NCI-H69 (cell line): ENCODE measurements at regions not wholly inside any gene's neighbourhood (a gene's known extent, or its start where the extent isn't known, plus 50 kb on each side); places are given as distances from the start of the nearest gene placed in this dataset.
A peak's percentile ranks its signal among the peaks of the same experiment; 100 is the strongest.
"Not testable (repeated sequence)": the region's sequence is repeated elsewhere in the genome, so short reads cannot be mapped to it uniquely, and the experiment has no call there.

Experiments used
- DNase-seq: peaks from one replicate; lab custom pipeline; 2025; lab: John Stamatoyannopoulos, UW

- DNase-seq = peak; percentile 1
Measured at GRCh38 chr4:82247629-82248028, 126.2 kb downstream of the HNRNPD start.

GRCh38 chr4:82247171-82247570 lies 126.6 kb downstream of the HNRNPD start:
- DNase-seq = no peak

GRCh38 chr4:82241534-82241933 lies 132.3 kb downstream of the HNRNPD start:
- no peak for DNase-seq

GRCh38 chr4:82240410-82240809 lies 133.4 kb downstream of the HNRNPD start:
- DNase-seq = no peak

GRCh38 chr4:82237142-82237541 lies 136.6 kb downstream of the HNRNPD start:
- not testable (repeated sequence) for DNase-seq

- DNase-seq = no peak
Measured at GRCh38 chr4:82235346-82235745, 138.4 kb downstream of the HNRNPD start.

- DNase-seq = no peak
Measured at GRCh38 chr4:82232891-82233290, 140.9 kb downstream of the HNRNPD start.

GRCh38 chr4:82231806-82232205 lies 142.0 kb downstream of the HNRNPD start:
- DNase-seq = no peak

- DNase-seq = no peak
Measured at GRCh38 chr4:82230306-82230705, 143.5 kb downstream of the HNRNPD start.

- DNase-seq = no peak
Measured at GRCh38 chr4:82225030-82225429, 148.8 kb downstream of the HNRNPD start.

GRCh38 chr4:82223715-82224114 lies 150.1 kb downstream of the HNRNPD start:
- DNase-seq = no peak

GRCh38 chr4:82219346-82219745 lies 154.4 kb downstream of the HNRNPD start:
- DNase-seq = no peak

GRCh38 chr4:82217986-82218715 lies 155.6 kb downstream of the HNRNPD start:
- DNase-seq = no peak

- no peak for DNase-seq
Measured at GRCh38 chr4:82216219-82216618, 157.6 kb downstream of the HNRNPD start.

- DNase-seq = no peak
Measured at GRCh38 chr4:82215800-82216199, 158.0 kb downstream of the HNRNPD start.

- no peak for DNase-seq
Measured at GRCh38 chr4:82215039-82215438, 158.8 kb downstream of the HNRNPD start.

- DNase-seq = peak; percentile 0
Measured at GRCh38 chr4:82213485-82214417, 160.0 kb downstream of the HNRNPD start.

GRCh38 chr4:82201805-82202641 lies 171.8 kb downstream of the HNRNPD start:
- DNase-seq = peak; percentile 68

- DNase-seq = peak; percentile 63
Measured at GRCh38 chr4:82201303-82201702, 172.5 kb downstream of the HNRNPD start.

- no peak for DNase-seq
Measured at GRCh38 chr4:82200046-82200445, 173.7 kb downstream of the HNRNPD start.

- DNase-seq = no peak
Measured at GRCh38 chr4:82194329-82194728, 179.5 kb downstream of the HNRNPD start.

GRCh38 chr4:82192017-82192673 lies 181.6 kb downstream of the HNRNPD start:
- DNase-seq = peak; percentile 3
